ENCODE measurements at regions not wholly inside any gene's neighbourhood (a gene's known extent, or its start where the extent isn't known, plus 50 kb on each side); places are given as distances from the start of the nearest gene placed in this dataset.

DNA sequence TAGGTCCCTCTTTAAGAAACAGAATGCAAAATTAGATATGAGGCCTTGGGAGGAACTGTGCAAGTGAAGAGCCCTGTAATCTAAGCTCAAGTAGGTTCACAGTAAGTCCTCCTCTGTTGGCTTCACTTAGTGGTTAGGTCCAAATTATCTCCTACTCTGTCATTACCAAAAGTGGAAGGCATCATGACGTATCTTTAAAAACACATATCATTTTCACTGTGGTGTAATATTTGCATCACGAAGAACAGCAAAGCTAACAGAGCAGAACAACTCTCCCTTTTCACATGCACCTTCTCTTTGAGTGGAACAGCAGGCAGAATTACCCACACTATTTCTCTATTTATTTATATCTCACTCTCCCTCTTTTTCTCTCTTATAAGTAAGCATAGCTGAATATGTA is 240.5 kb upstream of the CCNH start:
- ATAC-seq (no peak; the same call in 2 of the 3 replicates), DNase-seq (ENCODE audit: low read depth, low spot score) (no peak), FAIRE-seq (no peak)
- ChIA-PET SMC1A (ENCODE audit: uncharacterized antibody, unreplicated experiment) (interaction anchor here (1.8 kb wide), 1 partner anchor 9 kb away, joined by 5 read pairs; no protein-coding TSS in a partner anchor), POLR2A (no interaction called here), RAD21 (ENCODE audit: unreplicated experiment) (no interaction called here), CTCF (no interaction called here)
- no peak overlapping the region for H3K4me3 ChIP-seq
- no peaks in the 10 kb centered on the region for H3K36me3 ChIP-seq (ENCODE audit: control insufficient read depth in 2 of 2, insufficient read depth in 2 of 2, low read length in 1 of 2)
- no peak overlapping the region for H3K27ac ChIP-seq (ENCODE audit: control insufficient read depth, insufficient read depth)
- WGBS (ENCODE audit: insufficient coverage, insufficient replicate concordance, low lambda C conversion rate, missing lambda C conversion rate): 18% methylated on average over 2 of the region's 2 CpGs
- no peak overlapping the region for H3K9ac ChIP-seq (ENCODE audit: control insufficient read depth, insufficient read depth, low read length)
- H2AFZ ChIP-seq (ENCODE audit: control insufficient read depth, low read depth, low read length): no peak overlapping the region
- H4K20me1 ChIP-seq (ENCODE audit: control insufficient read depth, insufficient read depth): no peaks in the 10 kb centered on the region
- BruUV-seq (replicated peaks): no TSS peak
- no peaks in the 10 kb centered on the region for H3K27me3 ChIP-seq (replicated peaks in 1 of 2; ENCODE audit: control insufficient read depth in 2 of 2, insufficient read depth in 2 of 2, low read length in 1 of 2)
- TF ChIP-seq CEBPB (IDR thresholded peaks at IDR 0.05; ENCODE audit: borderline replicate concordance in 1 of 2, low read depth in 2 of 2, low read length in 2 of 2): no peak
- TF ChIP-seq, protein P1, sequence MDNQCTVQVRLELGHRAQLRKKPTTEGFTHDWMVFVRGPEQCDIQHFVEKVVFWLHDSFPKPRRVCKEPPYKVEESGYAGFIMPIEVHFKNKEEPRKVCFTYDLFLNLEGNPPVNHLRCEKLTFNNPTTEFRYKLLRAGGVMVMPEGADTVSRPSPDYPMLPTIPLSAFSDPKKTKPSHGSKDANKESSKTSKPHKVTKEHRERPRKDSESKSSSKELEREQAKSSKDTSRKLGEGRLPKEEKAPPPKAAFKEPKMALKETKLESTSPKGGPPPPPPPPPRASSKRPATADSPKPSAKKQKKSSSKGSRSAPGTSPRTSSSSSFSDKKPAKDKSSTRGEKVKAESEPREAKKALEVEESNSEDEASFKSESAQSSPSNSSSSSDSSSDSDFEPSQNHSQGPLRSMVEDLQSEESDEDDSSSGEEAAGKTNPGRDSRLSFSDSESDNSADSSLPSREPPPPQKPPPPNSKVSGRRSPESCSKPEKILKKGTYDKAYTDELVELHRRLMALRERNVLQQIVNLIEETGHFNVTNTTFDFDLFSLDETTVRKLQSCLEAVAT (IDR thresholded peaks at IDR 0.05): no peak
- TF ChIP-seq, protein P2, sequence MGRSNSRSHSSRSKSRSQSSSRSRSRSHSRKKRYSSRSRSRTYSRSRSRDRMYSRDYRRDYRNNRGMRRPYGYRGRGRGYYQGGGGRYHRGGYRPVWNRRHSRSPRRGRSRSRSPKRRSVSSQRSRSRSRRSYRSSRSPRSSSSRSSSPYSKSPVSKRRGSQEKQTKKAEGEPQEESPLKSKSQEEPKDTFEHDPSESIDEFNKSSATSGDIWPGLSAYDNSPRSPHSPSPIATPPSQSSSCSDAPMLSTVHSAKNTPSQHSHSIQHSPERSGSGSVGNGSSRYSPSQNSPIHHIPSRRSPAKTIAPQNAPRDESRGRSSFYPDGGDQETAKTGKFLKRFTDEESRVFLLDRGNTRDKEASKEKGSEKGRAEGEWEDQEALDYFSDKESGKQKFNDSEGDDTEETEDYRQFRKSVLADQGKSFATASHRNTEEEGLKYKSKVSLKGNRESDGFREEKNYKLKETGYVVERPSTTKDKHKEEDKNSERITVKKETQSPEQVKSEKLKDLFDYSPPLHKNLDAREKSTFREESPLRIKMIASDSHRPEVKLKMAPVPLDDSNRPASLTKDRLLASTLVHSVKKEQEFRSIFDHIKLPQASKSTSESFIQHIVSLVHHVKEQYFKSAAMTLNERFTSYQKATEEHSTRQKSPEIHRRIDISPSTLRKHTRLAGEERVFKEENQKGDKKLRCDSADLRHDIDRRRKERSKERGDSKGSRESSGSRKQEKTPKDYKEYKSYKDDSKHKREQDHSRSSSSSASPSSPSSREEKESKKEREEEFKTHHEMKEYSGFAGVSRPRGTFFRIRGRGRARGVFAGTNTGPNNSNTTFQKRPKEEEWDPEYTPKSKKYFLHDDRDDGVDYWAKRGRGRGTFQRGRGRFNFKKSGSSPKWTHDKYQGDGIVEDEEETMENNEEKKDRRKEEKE (IDR thresholded peaks at IDR 0.05): no peak
- TF ChIP-seq, protein P3, sequence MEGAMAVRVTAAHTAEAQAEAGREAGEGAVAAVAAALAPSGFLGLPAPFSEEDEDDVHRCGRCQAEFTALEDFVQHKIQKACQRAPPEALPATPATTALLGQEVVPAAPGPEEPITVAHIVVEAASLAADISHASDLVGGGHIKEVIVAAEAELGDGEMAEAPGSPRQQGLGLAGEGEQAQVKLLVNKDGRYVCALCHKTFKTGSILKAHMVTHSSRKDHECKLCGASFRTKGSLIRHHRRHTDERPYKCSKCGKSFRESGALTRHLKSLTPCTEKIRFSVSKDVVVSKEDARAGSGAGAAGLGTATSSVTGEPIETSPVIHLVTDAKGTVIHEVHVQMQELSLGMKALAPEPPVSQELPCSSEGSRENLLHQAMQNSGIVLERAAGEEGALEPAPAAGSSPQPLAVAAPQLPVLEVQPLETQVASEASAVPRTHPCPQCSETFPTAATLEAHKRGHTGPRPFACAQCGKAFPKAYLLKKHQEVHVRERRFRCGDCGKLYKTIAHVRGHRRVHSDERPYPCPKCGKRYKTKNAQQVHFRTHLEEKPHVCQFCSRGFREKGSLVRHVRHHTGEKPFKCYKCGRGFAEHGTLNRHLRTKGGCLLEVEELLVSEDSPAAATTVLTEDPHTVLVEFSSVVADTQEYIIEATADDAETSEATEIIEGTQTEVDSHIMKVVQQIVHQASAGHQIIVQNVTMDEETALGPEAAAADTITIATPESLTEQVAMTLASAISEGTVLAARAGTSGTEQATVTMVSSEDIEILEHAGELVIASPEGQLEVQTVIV (IDR thresholded peaks at IDR 0.05; ENCODE audit: borderline replicate concordance, partially characterized antibody): no peak
- no peak for TF ChIP-seq MXI1 (IDR thresholded peaks at IDR 0.05; ENCODE audit: low read depth, low read length)
- TF ChIP-seq JUND (IDR thresholded peaks at IDR 0.05; ENCODE audit: low read depth, low read length): no peak
- TF ChIP-seq SUZ12 (IDR thresholded peaks at IDR 0.05; ENCODE audit: unreplicated experiment): no peak
- no peak for TF ChIP-seq CHD2 (IDR thresholded peaks at IDR 0.05; ENCODE audit: borderline replicate concordance, low read depth, low read length)
- no peaks in the 10 kb centered on the region for H3K79me2 ChIP-seq (ENCODE audit: control insufficient read depth, insufficient read depth, low read length)
- in situ Hi-C loops (cut with MboI) (no loop called here), intact Hi-C loops (cut with micrococcal nuclease; ENCODE audit: unreplicated experiment) (no loop called here)
- H3K4me1 ChIP-seq (ENCODE audit: control insufficient read depth, insufficient read depth, low read length): no peaks in the 10 kb centered on the region
- H3K4me2 ChIP-seq (ENCODE audit: control insufficient read depth, insufficient read depth): no peak overlapping the region
- no peaks in the 10 kb centered on the region for H3K9me3 ChIP-seq (replicated peaks; ENCODE audit: control insufficient read depth, insufficient read depth, low read length)

Measured in GM12878 (cell line).